ENCODE measurements at regions not wholly inside any gene's neighbourhood (a gene's known extent, or its start where the extent isn't known, plus 50 kb on each side); places are given as distances from the start of the nearest gene placed in this dataset.

DNA sequence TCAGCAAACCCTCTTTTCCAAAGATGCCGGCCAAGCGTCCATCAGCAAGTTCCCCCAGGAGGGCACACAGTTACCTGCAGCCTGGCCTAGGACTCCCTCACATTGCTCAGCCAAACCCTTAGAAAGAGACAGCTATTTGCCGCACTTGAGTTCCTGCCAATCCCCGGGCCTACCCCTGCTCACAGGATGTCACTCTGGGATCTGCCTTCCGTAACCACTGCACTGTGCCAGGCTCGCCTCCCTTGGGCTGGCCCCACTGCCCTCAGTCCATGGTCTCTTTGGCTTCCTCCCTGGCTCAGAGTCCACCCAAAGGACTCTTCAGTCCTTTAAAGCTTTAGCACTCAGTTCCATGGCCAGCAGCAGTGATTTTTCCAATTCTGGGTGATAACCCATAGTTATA is 128.3 kb downstream of the NSG2 start:
- no peaks in the 10 kb centered on the region for H3K36me3 Mint-ChIP-seq

DNA sequence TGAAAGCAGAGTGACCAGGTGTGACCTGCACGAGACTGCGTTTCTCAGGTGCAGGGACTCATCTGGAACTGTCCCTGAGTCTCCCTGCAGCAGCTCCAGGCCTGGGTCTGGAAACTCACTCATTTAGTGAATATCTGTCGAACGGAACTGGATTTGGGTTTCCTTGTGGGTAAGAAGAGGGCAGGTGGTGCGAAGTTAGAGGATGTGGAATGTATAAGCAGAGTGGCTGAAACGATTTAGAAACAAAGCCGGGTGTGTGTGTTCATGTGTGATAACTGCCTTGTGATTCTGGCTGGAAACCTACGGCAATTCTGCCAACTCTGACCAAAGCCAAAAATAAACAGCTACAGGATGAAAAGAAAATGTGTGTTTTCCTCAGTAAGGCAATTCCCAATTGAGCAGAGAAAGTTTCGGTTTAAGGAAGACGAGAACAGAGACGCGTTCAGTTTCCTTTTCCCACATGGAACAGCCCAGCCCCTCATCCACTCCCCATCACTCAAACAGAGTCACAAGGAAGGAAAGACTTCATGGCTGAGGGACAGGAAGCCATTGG is 130.3 kb downstream of the NSG2 start:
- Mint-ChIP-seq H3K27me3 (ENCODE audit: low read depth in 3 of 3) (peaks cover 5 to 7% (median 6%) of the 10 kb centered on the region in 3 donors), H3K4me3 (no peak overlapping the region), H3K36me3 (no peaks in the 10 kb centered on the region), H3K9me3 (peaks cover 0 to 3% (median 0%) of the 10 kb centered on the region in 7 donors), H3K4me1 (no peaks in the 10 kb centered on the region), H3K27ac (no peak overlapping the region)
- H3K9me3 ChIP-seq (replicated peaks in 1 of 2; ENCODE audit: control insufficient read depth in 1 of 2, insufficient read depth in 1 of 2, low read length in 2 of 2): no peaks in the 10 kb centered on the region
- intact Hi-C loops (cut with micrococcal nuclease): no loop called here
- H2AFZ ChIP-seq (ENCODE audit: insufficient read depth, low read depth, low read length, poor library complexity, severe bottlenecking): no peak overlapping the region
- H3K4me1 ChIP-seq (ENCODE audit: control insufficient read depth in 1 of 2, insufficient read depth in 2 of 2, low read length in 2 of 2): no peaks in the 10 kb centered on the region
- no peak for TF ChIP-seq CTCF (IDR thresholded peaks at IDR 0.05)
- H3K27ac ChIP-seq (ENCODE audit: low read depth in 1 of 2, low read length in 2 of 2): no peak overlapping the region
- DNase-seq: no peak
- 11% methylated on average over 3 of the region's 12 CpGs for WGBS (ENCODE audit: insufficient coverage)
- no peak overlapping the region for H3K4me3 ChIP-seq (replicated peaks in 1 of 3; ENCODE audit: low read depth in 2 of 3, low read length in 3 of 3)
- no peak overlapping the region for H3K4me2 ChIP-seq (replicated peaks; ENCODE audit: extremely low read depth, low read length, poor library complexity, severe bottlenecking)
- no peaks in the 10 kb centered on the region for H3K79me2 ChIP-seq (ENCODE audit: insufficient read depth, low read length)
- H3K27me3 ChIP-seq (ENCODE audit: control insufficient read depth in 2 of 2, insufficient read depth in 2 of 2, low read length in 2 of 2): no peaks in the 10 kb centered on the region
- no peaks in the 10 kb centered on the region for H4K20me1 ChIP-seq (ENCODE audit: insufficient read depth, low read length)
- H3K36me3 ChIP-seq (replicated peaks in 1 of 2; ENCODE audit: control insufficient read depth in 1 of 2, insufficient read depth in 2 of 2, low read length in 2 of 2): no peaks in the 10 kb centered on the region
- H3K9ac ChIP-seq (ENCODE audit: insufficient read depth, low read length, poor library complexity, severe bottlenecking): no peak overlapping the region

More for the DNA sequence above, 128.3 kb downstream of the NSG2 start:
- WGBS (ENCODE audit: insufficient coverage): 91% methylated on average over 6 of the region's 6 CpGs
- Histone ChIP-seq H3K36me3 (replicated peaks in 1 of 2; ENCODE audit: control insufficient read depth in 1 of 2, insufficient read depth in 2 of 2, low read length in 2 of 2) (no peaks in the 10 kb centered on the region), H3K4me1 (ENCODE audit: control insufficient read depth in 1 of 2, insufficient read depth in 2 of 2, low read length in 2 of 2) (no peaks in the 10 kb centered on the region), H3K9me3 (replicated peaks in 1 of 2; ENCODE audit: control insufficient read depth in 1 of 2, insufficient read depth in 1 of 2, low read length in 2 of 2) (no peaks in the 10 kb centered on the region), H3K4me2 (replicated peaks; ENCODE audit: extremely low read depth, low read length, poor library complexity, severe bottlenecking) (no peak overlapping the region), H2AFZ (ENCODE audit: insufficient read depth, low read depth, low read length, poor library complexity, severe bottlenecking) (no peak overlapping the region), H4K20me1 (ENCODE audit: insufficient read depth, low read length) (no peaks in the 10 kb centered on the region), H3K4me3 (replicated peaks in 1 of 3; ENCODE audit: low read depth in 2 of 3, low read length in 3 of 3) (no peak overlapping the region), H3K27me3 (ENCODE audit: control insufficient read depth in 2 of 2, insufficient read depth in 2 of 2, low read length in 2 of 2) (no peaks in the 10 kb centered on the region), H3K27ac (ENCODE audit: low read depth in 1 of 2, low read length in 2 of 2) (no peak overlapping the region), H3K9ac (ENCODE audit: insufficient read depth, low read length, poor library complexity, severe bottlenecking) (no peak overlapping the region), H3K79me2 (ENCODE audit: insufficient read depth, low read length) (no peaks in the 10 kb centered on the region)
- Mint-ChIP-seq H3K27ac (no peak overlapping the region), H3K27me3 (ENCODE audit: low read depth in 3 of 3) (peaks cover 5 to 7% (median 6%) of the 10 kb centered on the region in 3 donors), H3K9me3 (peaks cover 0 to 5% (median 0%) of the 10 kb centered on the region in 7 donors), H3K4me3 (no peak overlapping the region), H3K4me1 (no peaks in the 10 kb centered on the region)
- intact Hi-C loops (cut with micrococcal nuclease): no loop called here
- no peak for DNase-seq
- no peak for TF ChIP-seq CTCF (IDR thresholded peaks at IDR 0.05)

All from CD14-positive monocyte (primary cell).